ENCODE measurements at regions not wholly inside any gene's neighbourhood (a gene's known extent, or its start where the extent isn't known, plus 50 kb on each side); places are given as distances from the start of the nearest gene placed in this dataset.
"Not testable (repeated sequence)": the region's sequence is repeated elsewhere in the genome, so short reads cannot be mapped to it uniquely, and the experiment has no call there.

DNA sequence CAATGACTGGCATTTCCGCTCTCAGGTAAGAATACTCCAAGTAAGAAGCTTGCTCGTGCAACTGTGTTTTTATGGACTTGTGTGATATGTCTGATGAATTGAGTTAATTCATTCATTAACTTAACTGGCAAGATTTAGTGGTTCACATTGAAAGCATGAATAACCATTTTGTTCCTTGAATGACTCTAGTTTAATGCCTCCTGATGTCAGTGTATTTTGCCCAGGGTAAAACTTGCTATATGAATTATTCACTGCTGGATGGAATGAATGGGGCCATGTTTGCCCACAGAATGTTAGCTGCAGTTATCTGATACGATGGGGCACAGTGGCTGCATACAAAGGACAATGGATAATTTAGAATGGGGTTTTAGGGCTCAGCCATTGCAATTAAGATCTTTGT lies 124.1 kb downstream of the ZNF365 start:
- Histone ChIP-seq H2AFZ (ENCODE audit: low read length) (no peak overlapping the region), H3K9ac (ENCODE audit: low read length) (no peak overlapping the region), H3K27ac (ENCODE audit: low read depth, low read length, poor library complexity, severe bottlenecking) (no peak overlapping the region), H4K20me1 (ENCODE audit: insufficient read depth, low read length) (no peaks in the 10 kb centered on the region), H3K27me3 (ENCODE audit: insufficient read depth, low read length) (no peaks in the 10 kb centered on the region), H3K79me2 (ENCODE audit: insufficient read depth, low read length) (no peaks in the 10 kb centered on the region), H3K9me3 (ENCODE audit: low read length) (no peaks in the 10 kb centered on the region), H3F3A (ENCODE audit: insufficient read depth, low read length) (no peaks in the 10 kb centered on the region), H3K36me3 (ENCODE audit: insufficient read depth, low read length) (no peaks in the 10 kb centered on the region), H3K4me1 (ENCODE audit: insufficient read depth, low read length, severe bottlenecking) (no peaks in the 10 kb centered on the region), H3K9me2 (ENCODE audit: low read depth, low read length) (no peaks in the 10 kb centered on the region), H3K4me2 (ENCODE audit: low read length) (no peak overlapping the region), H3K4me3 (ENCODE audit: low read depth, low read length, poor library complexity, severe bottlenecking) (no peak overlapping the region)
- no peak for TF ChIP-seq EZH2 (IDR thresholded peaks at IDR 0.05; ENCODE audit: borderline replicate concordance, low read length)
- TF ChIP-seq, protein P1, sequence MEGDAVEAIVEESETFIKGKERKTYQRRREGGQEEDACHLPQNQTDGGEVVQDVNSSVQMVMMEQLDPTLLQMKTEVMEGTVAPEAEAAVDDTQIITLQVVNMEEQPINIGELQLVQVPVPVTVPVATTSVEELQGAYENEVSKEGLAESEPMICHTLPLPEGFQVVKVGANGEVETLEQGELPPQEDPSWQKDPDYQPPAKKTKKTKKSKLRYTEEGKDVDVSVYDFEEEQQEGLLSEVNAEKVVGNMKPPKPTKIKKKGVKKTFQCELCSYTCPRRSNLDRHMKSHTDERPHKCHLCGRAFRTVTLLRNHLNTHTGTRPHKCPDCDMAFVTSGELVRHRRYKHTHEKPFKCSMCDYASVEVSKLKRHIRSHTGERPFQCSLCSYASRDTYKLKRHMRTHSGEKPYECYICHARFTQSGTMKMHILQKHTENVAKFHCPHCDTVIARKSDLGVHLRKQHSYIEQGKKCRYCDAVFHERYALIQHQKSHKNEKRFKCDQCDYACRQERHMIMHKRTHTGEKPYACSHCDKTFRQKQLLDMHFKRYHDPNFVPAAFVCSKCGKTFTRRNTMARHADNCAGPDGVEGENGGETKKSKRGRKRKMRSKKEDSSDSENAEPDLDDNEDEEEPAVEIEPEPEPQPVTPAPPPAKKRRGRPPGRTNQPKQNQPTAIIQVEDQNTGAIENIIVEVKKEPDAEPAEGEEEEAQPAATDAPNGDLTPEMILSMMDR (IDR thresholded peaks at IDR 0.05; ENCODE audit: low read length) = no peak

DNA sequence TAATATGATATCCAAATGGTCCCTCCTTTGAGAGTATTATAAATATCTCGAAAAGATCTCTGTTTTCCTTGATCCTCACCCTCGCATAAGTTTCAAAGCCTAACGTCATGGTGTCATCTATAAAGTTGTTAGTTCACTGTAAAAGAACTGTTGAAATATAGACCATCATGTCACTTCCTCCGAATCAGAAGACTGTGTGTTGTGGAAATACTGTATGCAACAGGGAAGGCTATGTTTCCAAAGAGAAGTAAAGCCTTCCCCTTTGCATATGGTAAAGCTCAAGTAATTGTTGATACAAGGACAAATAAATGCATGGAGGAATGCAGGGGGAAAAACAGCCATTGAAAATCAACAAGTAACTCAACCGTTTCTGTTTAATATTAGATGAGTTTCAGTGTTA lies 125.9 kb downstream of the ZNF365 start:
- H3F3A ChIP-seq (ENCODE audit: insufficient read depth, low read length); H3K9ac ChIP-seq (ENCODE audit: low read length); H3K27ac ChIP-seq (ENCODE audit: low read depth, low read length, poor library complexity, severe bottlenecking); H3K36me3 ChIP-seq (ENCODE audit: insufficient read depth, low read length); H3K4me1 ChIP-seq (ENCODE audit: insufficient read depth, low read length, severe bottlenecking); H3K79me2 ChIP-seq (ENCODE audit: insufficient read depth, low read length); H3K4me2 ChIP-seq (ENCODE audit: low read length); H3K4me3 ChIP-seq (ENCODE audit: low read depth, low read length, poor library complexity, severe bottlenecking); H3K9me2 ChIP-seq (ENCODE audit: low read depth, low read length); H3K27me3 ChIP-seq (ENCODE audit: insufficient read depth, low read length); H4K20me1 ChIP-seq (ENCODE audit: insufficient read depth, low read length); H2AFZ ChIP-seq (ENCODE audit: low read length); H3K9me3 ChIP-seq (ENCODE audit: low read length): not testable (repeated sequence)

DNA sequence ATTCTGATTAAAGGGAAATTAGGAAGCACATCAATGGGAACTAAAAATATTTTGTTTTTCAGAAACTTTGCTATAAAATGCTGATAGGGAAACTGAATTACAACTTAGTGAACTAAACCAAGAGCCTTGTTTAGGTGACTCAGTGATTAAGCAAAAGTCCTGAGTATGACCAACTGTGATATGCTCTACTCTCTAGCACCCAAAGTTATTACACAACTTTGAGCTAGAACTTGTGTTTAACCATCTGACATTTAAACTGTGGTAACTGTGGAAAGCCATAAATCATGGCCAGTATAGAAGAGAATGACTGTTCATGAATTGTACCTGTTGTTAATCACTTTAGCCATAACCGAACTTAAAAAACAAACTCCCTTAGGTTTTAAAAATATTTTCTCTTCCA lies 127.4 kb downstream of the ZNF365 start:
- TF ChIP-seq EZH2 (IDR thresholded peaks at IDR 0.05; ENCODE audit: borderline replicate concordance, low read length) = no peak
- TF ChIP-seq, protein P1 (IDR thresholded peaks at IDR 0.05; ENCODE audit: low read length) = no peak
- Histone ChIP-seq H3K36me3 (ENCODE audit: insufficient read depth, low read length) (no peaks in the 10 kb centered on the region), H2AFZ (ENCODE audit: low read length) (no peak overlapping the region), H3K9ac (ENCODE audit: low read length) (no peak overlapping the region), H3K4me1 (ENCODE audit: insufficient read depth, low read length, severe bottlenecking) (no peaks in the 10 kb centered on the region), H3K27ac (ENCODE audit: low read depth, low read length, poor library complexity, severe bottlenecking) (no peak overlapping the region), H3K9me3 (ENCODE audit: low read length) (no peaks in the 10 kb centered on the region), H4K20me1 (ENCODE audit: insufficient read depth, low read length) (no peaks in the 10 kb centered on the region), H3K4me2 (ENCODE audit: low read length) (no peak overlapping the region), H3K4me3 (ENCODE audit: low read depth, low read length, poor library complexity, severe bottlenecking) (no peak overlapping the region), H3F3A (ENCODE audit: insufficient read depth, low read length) (no peaks in the 10 kb centered on the region), H3K27me3 (ENCODE audit: insufficient read depth, low read length) (no peaks in the 10 kb centered on the region), H3K79me2 (ENCODE audit: insufficient read depth, low read length) (no peaks in the 10 kb centered on the region), H3K9me2 (ENCODE audit: low read depth, low read length) (no peaks in the 10 kb centered on the region)

DNA sequence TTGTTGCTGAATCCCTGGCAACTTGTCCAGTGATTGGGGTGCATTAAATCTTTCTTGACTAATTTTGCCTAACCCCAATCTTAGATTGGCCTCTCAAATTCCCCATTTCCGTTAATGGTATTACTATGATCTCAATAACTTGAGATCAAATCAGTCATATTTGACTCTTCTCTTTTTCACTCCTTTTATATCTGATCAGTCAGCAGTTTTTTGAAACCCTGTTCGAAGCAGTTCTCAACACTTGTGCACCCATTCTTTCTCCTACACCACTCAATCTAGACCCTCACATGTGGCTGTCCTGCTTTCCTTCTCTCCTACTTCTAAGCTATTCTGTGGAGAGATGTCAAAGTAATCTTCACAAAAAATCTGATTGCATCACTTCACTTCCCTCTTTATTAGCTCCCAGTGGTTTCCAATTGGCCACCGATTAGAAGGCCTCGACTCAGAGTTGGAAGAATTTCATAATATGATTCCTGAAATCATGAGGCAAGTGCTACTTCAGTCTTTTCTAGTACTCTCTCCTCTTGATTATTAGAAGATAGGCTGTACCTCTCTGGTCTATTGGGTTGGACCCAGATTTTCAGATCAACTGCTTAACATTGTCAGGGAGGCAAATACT lies 128.9 kb downstream of the ZNF365 start:
- no peaks in the 10 kb centered on the region for H4K20me1 ChIP-seq (ENCODE audit: insufficient read depth, low read length)
- no peak for TF ChIP-seq EZH2 (IDR thresholded peaks at IDR 0.05; ENCODE audit: borderline replicate concordance, low read length)
- TF ChIP-seq, protein P1 (IDR thresholded peaks at IDR 0.05; ENCODE audit: low read length) = no peak
- no peak overlapping the region for H3K4me2 ChIP-seq (ENCODE audit: low read length)
- no peak overlapping the region for H3K27ac ChIP-seq (ENCODE audit: low read depth, low read length, poor library complexity, severe bottlenecking)
- H3K27me3 ChIP-seq (ENCODE audit: insufficient read depth, low read length) = no peaks in the 10 kb centered on the region
- no peaks in the 10 kb centered on the region for H3F3A ChIP-seq (ENCODE audit: insufficient read depth, low read length)
- no peaks in the 10 kb centered on the region for H3K9me2 ChIP-seq (ENCODE audit: low read depth, low read length)
- no peak overlapping the region for H3K4me3 ChIP-seq (ENCODE audit: low read depth, low read length, poor library complexity, severe bottlenecking)
- H3K36me3 ChIP-seq (ENCODE audit: insufficient read depth, low read length) = no peaks in the 10 kb centered on the region
- no peaks in the 10 kb centered on the region for H3K9me3 ChIP-seq (ENCODE audit: low read length)
- H3K9ac ChIP-seq (ENCODE audit: low read length) = no peak overlapping the region
- no peaks in the 10 kb centered on the region for H3K4me1 ChIP-seq (ENCODE audit: insufficient read depth, low read length, severe bottlenecking)
- no peak overlapping the region for H2AFZ ChIP-seq (ENCODE audit: low read length)
- H3K79me2 ChIP-seq (ENCODE audit: insufficient read depth, low read length) = no peaks in the 10 kb centered on the region

All from OCI-LY1 (cell line).